GM23248 (cell line): ENCODE measurements at regions not wholly inside any gene's neighbourhood (a gene's known extent, or its start where the extent isn't known, plus 50 kb on each side); places are given as distances from the start of the nearest gene placed in this dataset.

Experiments
- DNase-seq: peaks from one replicate; pipeline ENCODE4 v3.0.0-alpha.2; 2015
- H2AFZ ChIP-seq: fragments of 200-600 bp; sonication (generic); 2 replicates; pipeline ENCODE4 v1.6.1; 2016; ENCODE audit warnings: antibody characterized with exemption
- H3F3A ChIP-seq: fragments of 200-600 bp; sonication (generic); 2 replicates; pipeline ENCODE4 v1.6.1; 2016; ENCODE audit warnings: mild to moderate bottlenecking, antibody characterized with exemption, mixed run types; ENCODE audit not compliant: insufficient read depth
- H3K27ac ChIP-seq: fragments of 200-600 bp; sonication (generic); 2 replicates; pipeline ENCODE4 v1.5.1; 2016; ENCODE audit warnings: mild to moderate bottlenecking
- H3K27me3 ChIP-seq: fragments of 200-600 bp; sonication (generic); replicated peaks from 2 replicates; pipeline ENCODE4 v1.6.1; 2016; ENCODE audit warnings: mild to moderate bottlenecking; ENCODE audit not compliant: insufficient read depth
- H3K36me3 ChIP-seq: fragments of 200-600 bp; sonication (generic); 2 replicates; pipeline ENCODE4 v1.6.1; 2016; ENCODE audit warnings: low read depth, mild to moderate bottlenecking
- H3K4me1 ChIP-seq: fragments of 200-600 bp; sonication (generic); 2 replicates; pipeline ENCODE4 v1.6.1; 2016; ENCODE audit warnings: mild to moderate bottlenecking; ENCODE audit not compliant: insufficient read depth
- H3K4me2 ChIP-seq: fragments of 200-600 bp; sonication (generic); one replicate; pipeline ENCODE4 v1.6.1; 2016; ENCODE audit warnings: mild to moderate bottlenecking; ENCODE audit not compliant: unreplicated experiment
- H3K4me3 ChIP-seq: fragments of 200-600 bp; sonication (generic); 2 replicates; pipeline ENCODE4 v1.5.1; 2016; ENCODE audit warnings: mild to moderate bottlenecking
- H3K79me2 ChIP-seq: fragments of 200-600 bp; sonication (generic); 2 replicates; pipeline ENCODE4 v1.6.1; 2016; ENCODE audit warnings: mild to moderate bottlenecking; ENCODE audit not compliant: insufficient read depth
- H3K9ac ChIP-seq: fragments of 200-600 bp; sonication (generic); 2 replicates; pipeline ENCODE4 v1.6.1; 2016; ENCODE audit warnings: mild to moderate bottlenecking
- H3K9me2 ChIP-seq: fragments of 200-600 bp; sonication (generic); 2 replicates; pipeline ENCODE4 v1.6.1; 2016; ENCODE audit warnings: mixed run types, mild to moderate bottlenecking, moderate library complexity; ENCODE audit not compliant: insufficient read depth
- H3K9me3 ChIP-seq: fragments of 200-600 bp; sonication (generic); one replicate; pipeline ENCODE4 v1.6.1; 2017; ENCODE audit warnings: low read depth
- H4K20me1 ChIP-seq: fragments of 200-600 bp; sonication (generic); 2 replicates; pipeline ENCODE4 v1.6.0; 2016; ENCODE audit not compliant: insufficient read depth
- EZH2 ChIP-seq: fragments of 200-600 bp; sonication (generic); IDR thresholded peaks from 2 replicates; pipeline ENCODE4 v1.6.1; 2018; ENCODE audit warnings: antibody characterized with exemption, mild to moderate bottlenecking; ENCODE audit not compliant: insufficient read depth, poor library complexity, severe bottlenecking
- EZH2phosphoT487 ChIP-seq: fragments of 200-600 bp; sonication (generic); IDR thresholded peaks from 2 replicates; pipeline ENCODE4 v1.6.1; 2018; ENCODE audit warnings: antibody characterized with exemption, moderate library complexity, mild to moderate bottlenecking, low read depth; ENCODE audit not compliant: insufficient read depth
- whole genome bisulfite sequencing, 2 experiments: methylation state at CpG; one replicate each; pipeline ENCODE4 v1.1.6; 2015 to 2017; ENCODE audit warnings: low lambda C conversion rate in 2 of 2, low coverage in 1 of 2; ENCODE audit errors: missing lambda C conversion rate in 2 of 2; 5-methylcytosine and 5-hydroxymethylcytosine counted together
- in situ Hi-C: fragments of 300-500 bp; cut with MboI; formaldehyde crosslinking; loops from 2 replicates; pipeline ENCODE4 v1.15.0; 2020

DNA sequence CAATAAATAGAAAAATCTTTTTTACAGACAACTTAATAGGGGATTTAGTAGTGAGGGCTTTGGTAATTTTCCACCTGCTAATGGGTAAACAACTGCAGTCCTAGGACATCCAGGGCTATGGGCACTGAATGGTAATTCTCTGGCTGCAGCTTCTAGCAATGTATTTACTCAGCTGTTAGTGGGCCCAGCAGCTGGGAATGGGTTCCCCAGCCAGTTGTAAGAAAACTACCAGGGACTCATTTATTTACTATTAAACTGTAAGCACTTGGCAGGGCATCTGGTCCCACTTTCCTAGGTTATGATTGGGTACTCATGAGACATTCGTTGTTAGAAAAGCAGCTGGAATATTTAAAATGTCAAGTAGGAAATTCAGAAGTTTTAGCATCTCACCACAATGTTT, 363.8 kb upstream of the TRIB2 start:
- Histone ChIP-seq H3K9me2 (no peaks in the 10 kb centered on the region), H3K79me2 (no peaks in the 10 kb centered on the region), H3K4me2 (no peak overlapping the region), H3K27me3 (no peaks in the 10 kb centered on the region), H3K27ac (no peak overlapping the region), H3K4me1 (no peaks in the 10 kb centered on the region), H3K4me3 (no peak overlapping the region), H2AFZ (no peak overlapping the region; the same call in 1 of the 2 replicates), H4K20me1 (no peaks in the 10 kb centered on the region), H3F3A (no peaks in the 10 kb centered on the region), H3K9ac (no peak overlapping the region), H3K36me3 (no peaks in the 10 kb centered on the region), H3K9me3 (no peaks in the 10 kb centered on the region)
- no peak for DNase-seq
- TF ChIP-seq EZH2phosphoT487 = no peak
- TF ChIP-seq EZH2 = no peak
- in situ Hi-C loops = no loop called here
- WGBS, 2 experiments = 38 to 44% methylated on average over 1 of the region's 1 CpG

DNA sequence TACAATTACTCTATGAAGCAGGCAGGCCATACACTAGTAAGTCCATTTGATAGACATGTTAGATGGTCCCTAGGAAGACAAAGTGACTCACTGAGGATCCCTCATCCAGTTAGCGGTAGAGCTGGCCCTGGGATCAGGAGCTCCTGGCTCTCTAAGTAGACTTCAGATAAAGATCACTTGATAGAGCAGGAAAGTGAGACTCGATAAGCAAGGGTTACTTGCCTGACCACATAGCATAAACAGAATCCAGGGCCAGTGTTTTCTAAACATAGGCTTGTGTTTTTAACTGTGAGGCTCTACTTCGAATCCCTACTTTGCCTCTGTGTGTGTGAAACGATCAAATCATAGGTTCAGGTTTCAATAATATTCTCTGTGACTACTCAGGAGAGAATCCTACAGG, 355.2 kb upstream of the TRIB2 start:
- H3K9me2 ChIP-seq = no peaks in the 10 kb centered on the region
- no peak overlapping the region for H2AFZ ChIP-seq
- H3K4me3 ChIP-seq = no peak overlapping the region
- H3K36me3 ChIP-seq = no peaks in the 10 kb centered on the region
- no peaks in the 10 kb centered on the region for H3F3A ChIP-seq
- H3K27ac ChIP-seq = no peak overlapping the region
- WGBS, 2 experiments = 69 to 76% methylated on average over 4 of the region's 4 CpGs
- TF ChIP-seq EZH2phosphoT487 = no peak
- TF ChIP-seq EZH2 = no peak
- no peaks in the 10 kb centered on the region for H4K20me1 ChIP-seq
- H3K4me1 ChIP-seq = no peaks in the 10 kb centered on the region
- no peaks in the 10 kb centered on the region for H3K9me3 ChIP-seq
- H3K79me2 ChIP-seq = no peaks in the 10 kb centered on the region
- no peak overlapping the region for H3K4me2 ChIP-seq
- in situ Hi-C loops = no loop called here
- H3K27me3 ChIP-seq = no peaks in the 10 kb centered on the region
- no peak for DNase-seq
- no peak overlapping the region for H3K9ac ChIP-seq

GRCh38 chr2:12363138-12363537, 353.6 kb upstream of the TRIB2 start:
- H3K27ac ChIP-seq = no peak overlapping the region
- H3K4me1 ChIP-seq = no peaks in the 10 kb centered on the region
- no peaks in the 10 kb centered on the region for H4K20me1 ChIP-seq
- no peaks in the 10 kb centered on the region for H3K27me3 ChIP-seq
- TF ChIP-seq EZH2phosphoT487 (no peak), EZH2 (no peak)
- no peak overlapping the region for H3K9ac ChIP-seq
- H3K79me2 ChIP-seq = no peaks in the 10 kb centered on the region
- no peak overlapping the region for H3K4me3 ChIP-seq
- in situ Hi-C loops = no loop called here
- H3F3A ChIP-seq = no peaks in the 10 kb centered on the region
- no peaks in the 10 kb centered on the region for H3K9me3 ChIP-seq
- no peaks in the 10 kb centered on the region for H3K36me3 ChIP-seq
- H3K9me2 ChIP-seq = no peaks in the 10 kb centered on the region
- H2AFZ ChIP-seq = no peak overlapping the region
- no peak overlapping the region for H3K4me2 ChIP-seq
- no peak for DNase-seq
- 87% methylated on average over 3 of the region's 3 CpGs for WGBS, 2 experiments

- in situ Hi-C loops = no loop called here
- Histone ChIP-seq H3F3A (no peaks in the 10 kb centered on the region), H3K4me3 (no peak overlapping the region), H3K9me3 (no peaks in the 10 kb centered on the region), H3K9ac (no peak overlapping the region), H3K9me2 (no peaks in the 10 kb centered on the region), H3K27ac (no peak overlapping the region), H3K36me3 (no peaks in the 10 kb centered on the region), H3K27me3 (no peaks in the 10 kb centered on the region), H3K4me2 (no peak overlapping the region), H2AFZ (no peak overlapping the region), H3K4me1 (no peaks in the 10 kb centered on the region), H4K20me1 (no peaks in the 10 kb centered on the region), H3K79me2 (no peaks in the 10 kb centered on the region)
- 17 to 29% methylated on average over 1 of the region's 1 CpG for WGBS, 2 experiments
- no peak for DNase-seq
- TF ChIP-seq EZH2 (no peak), EZH2phosphoT487 (no peak)
Observed at GRCh38 chr2:12363569-12363968, 353.2 kb upstream of the TRIB2 start.

GRCh38 chr2:12369566-12369965, 347.2 kb upstream of the TRIB2 start:
- Histone ChIP-seq H3K27me3 (no peaks in the 10 kb centered on the region), H3K9ac (no peak overlapping the region), H3K27ac (no peak overlapping the region), H3K4me3 (no peak overlapping the region), H3F3A (no peaks in the 10 kb centered on the region), H3K9me2 (no peaks in the 10 kb centered on the region), H3K4me2 (no peak overlapping the region), H3K4me1 (no peaks in the 10 kb centered on the region), H3K9me3 (no peaks in the 10 kb centered on the region), H3K36me3 (no peaks in the 10 kb centered on the region), H2AFZ (no peak overlapping the region), H4K20me1 (no peaks in the 10 kb centered on the region), H3K79me2 (no peaks in the 10 kb centered on the region)
- TF ChIP-seq EZH2 = no peak
- TF ChIP-seq EZH2phosphoT487 = no peak
- no peak for DNase-seq
- in situ Hi-C loops = no loop called here
- WGBS, 2 experiments = 74 to 81% methylated on average over 3 of the region's 3 CpGs
